Type B pancreatic cell (in vitro differentiated cells): ENCODE measurements at regions not wholly inside any gene's neighbourhood (a gene's known extent, or its start where the extent isn't known, plus 50 kb on each side); places are given as distances from the start of the nearest gene placed in this dataset.

Experiments used
- DNase-seq: peaks from one replicate; pipeline ENCODE4 v3.0.0; 2021; ENCODE audit warnings: mixed read lengths; ENCODE audit not compliant: unreplicated experiment; ENCODE audit errors: extremely low spot score
- H3K27ac Mint-ChIP-seq: 2 replicates; pipeline ENCODE4 v1.8.0; 2021; ENCODE audit warnings: mild to moderate bottlenecking, mixed read lengths
- H3K27me3 Mint-ChIP-seq: 2 replicates; pipeline ENCODE4 v1.8.0; 2021; ENCODE audit warnings: mixed read lengths
- H3K36me3 Mint-ChIP-seq: 2 replicates; pipeline ENCODE4 v1.8.0; 2021; ENCODE audit warnings: mixed read lengths
- H3K4me1 Mint-ChIP-seq: one replicate; pipeline ENCODE4 v1.8.0; 2021; ENCODE audit warnings: mixed read lengths; ENCODE audit not compliant: unreplicated experiment
- H3K4me3 Mint-ChIP-seq: 2 replicates; pipeline ENCODE4 v1.8.0; 2021; ENCODE audit warnings: mild to moderate bottlenecking, mixed read lengths
- H3K9me3 Mint-ChIP-seq: 2 replicates; pipeline ENCODE4 v1.8.0; 2021; ENCODE audit warnings: mixed read lengths
- TF ChIP-seq, protein P1 (sequence below): fragments of 200-600 bp; sonication (generic); conservative IDR thresholded peaks from 2 replicates; pipeline ENCODE4 v1.5.0; 2021; ENCODE audit warnings: antibody characterized with exemption, mild to moderate bottlenecking

GRCh38 chr4:20615486-20616260 is 84.6 kb upstream of the PACRGL start:
- H3K4me1 Mint-ChIP-seq = peaks cover 16% of the 10 kb centered on the region
- no peak for DNase-seq
- H3K27ac Mint-ChIP-seq = no peak overlapping the region
- H3K9me3 Mint-ChIP-seq = no peaks in the 10 kb centered on the region
- H3K27me3 Mint-ChIP-seq = peaks cover 7% of the 10 kb centered on the region
- no peak overlapping the region for H3K4me3 Mint-ChIP-seq
- peaks cover 28% of the 10 kb centered on the region for H3K36me3 Mint-ChIP-seq
- TF ChIP-seq, protein P1, sequence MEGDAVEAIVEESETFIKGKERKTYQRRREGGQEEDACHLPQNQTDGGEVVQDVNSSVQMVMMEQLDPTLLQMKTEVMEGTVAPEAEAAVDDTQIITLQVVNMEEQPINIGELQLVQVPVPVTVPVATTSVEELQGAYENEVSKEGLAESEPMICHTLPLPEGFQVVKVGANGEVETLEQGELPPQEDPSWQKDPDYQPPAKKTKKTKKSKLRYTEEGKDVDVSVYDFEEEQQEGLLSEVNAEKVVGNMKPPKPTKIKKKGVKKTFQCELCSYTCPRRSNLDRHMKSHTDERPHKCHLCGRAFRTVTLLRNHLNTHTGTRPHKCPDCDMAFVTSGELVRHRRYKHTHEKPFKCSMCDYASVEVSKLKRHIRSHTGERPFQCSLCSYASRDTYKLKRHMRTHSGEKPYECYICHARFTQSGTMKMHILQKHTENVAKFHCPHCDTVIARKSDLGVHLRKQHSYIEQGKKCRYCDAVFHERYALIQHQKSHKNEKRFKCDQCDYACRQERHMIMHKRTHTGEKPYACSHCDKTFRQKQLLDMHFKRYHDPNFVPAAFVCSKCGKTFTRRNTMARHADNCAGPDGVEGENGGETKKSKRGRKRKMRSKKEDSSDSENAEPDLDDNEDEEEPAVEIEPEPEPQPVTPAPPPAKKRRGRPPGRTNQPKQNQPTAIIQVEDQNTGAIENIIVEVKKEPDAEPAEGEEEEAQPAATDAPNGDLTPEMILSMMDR = no peak

GRCh38 chr4:20616313-20616712 is 83.9 kb upstream of the PACRGL start:
- TF ChIP-seq, protein P1 = no peak
- no peak overlapping the region for H3K4me3 Mint-ChIP-seq
- peaks cover 27% of the 10 kb centered on the region for H3K36me3 Mint-ChIP-seq
- no peaks in the 10 kb centered on the region for H3K9me3 Mint-ChIP-seq
- H3K4me1 Mint-ChIP-seq = peaks cover 16% of the 10 kb centered on the region
- H3K27me3 Mint-ChIP-seq = peaks cover 5% of the 10 kb centered on the region
- H3K27ac Mint-ChIP-seq = no peak overlapping the region
- no peak for DNase-seq

- Mint-ChIP-seq H3K27ac (no peak overlapping the region), H3K9me3 (no peaks in the 10 kb centered on the region), H3K27me3 (peaks cover 5% of the 10 kb centered on the region), H3K36me3 (peaks cover 22% of the 10 kb centered on the region), H3K4me3 (no peak overlapping the region), H3K4me1 (peaks cover 16% of the 10 kb centered on the region)
- no peak for DNase-seq
- TF ChIP-seq, protein P1 = no peak
Observed at GRCh38 chr4:20616848-20617247, 83.4 kb upstream of the PACRGL start.

DNA sequence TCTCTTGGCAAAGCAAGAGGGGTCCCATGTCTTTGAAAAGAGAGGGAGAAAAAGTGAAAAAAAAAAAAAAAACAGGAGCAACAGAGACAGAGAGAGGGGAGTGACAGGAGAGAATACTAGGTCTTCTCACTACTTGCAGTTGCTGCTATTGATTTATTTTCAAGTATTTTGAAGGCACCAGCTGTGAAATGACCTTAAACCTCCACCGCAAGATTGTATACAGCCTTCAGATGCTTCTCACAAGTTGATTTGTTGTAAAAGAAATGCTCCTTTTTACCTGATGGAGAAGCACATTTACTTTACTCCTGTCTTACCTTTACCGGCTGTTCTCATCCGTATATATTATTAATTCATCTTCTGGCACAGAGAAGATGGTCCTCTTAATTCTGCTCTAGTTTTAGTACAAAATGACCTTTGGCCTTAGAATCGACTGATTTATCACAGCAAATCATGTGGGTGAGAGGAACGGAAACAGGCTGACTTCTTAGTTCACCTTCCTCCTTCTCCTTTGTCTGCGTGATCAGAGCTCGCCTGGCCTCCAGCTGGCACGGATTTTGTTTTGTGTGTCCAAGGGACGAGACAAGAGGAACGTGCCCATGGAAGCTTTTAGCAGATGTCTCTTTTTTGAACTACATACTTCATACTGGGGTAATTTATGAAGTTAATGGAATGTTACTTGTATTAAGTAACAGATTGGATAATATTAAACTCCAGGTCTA is 82.4 kb upstream of the PACRGL start:
- H3K9me3 Mint-ChIP-seq = no peaks in the 10 kb centered on the region
- H3K27me3 Mint-ChIP-seq = peaks cover 5% of the 10 kb centered on the region
- peaks cover 23% of the 10 kb centered on the region for H3K4me1 Mint-ChIP-seq
- TF ChIP-seq, protein P1 = no peak
- H3K4me3 Mint-ChIP-seq = no peak overlapping the region
- H3K27ac Mint-ChIP-seq = no peak overlapping the region
- DNase-seq = no peak
- peaks cover 24% of the 10 kb centered on the region for H3K36me3 Mint-ChIP-seq

DNA sequence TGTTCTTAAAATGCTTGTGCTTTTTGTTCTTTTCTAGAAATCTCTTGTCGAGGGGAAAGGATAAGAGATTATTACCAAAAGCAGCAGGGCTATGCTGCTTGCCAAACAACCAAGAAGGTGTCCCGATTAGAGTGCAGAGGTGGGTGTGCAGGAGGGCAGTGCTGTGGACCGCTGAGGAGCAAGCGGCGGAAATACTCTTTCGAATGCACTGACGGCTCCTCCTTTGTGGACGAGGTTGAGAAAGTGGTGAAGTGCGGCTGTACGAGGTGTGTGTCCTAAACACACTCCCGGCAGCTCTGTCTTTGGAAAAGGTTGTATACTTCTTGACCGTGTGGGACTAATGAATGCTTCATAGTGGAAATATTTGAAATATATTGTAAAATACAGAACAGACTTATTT is 81.5 kb upstream of the PACRGL start:
- no peak for DNase-seq
- H3K27ac Mint-ChIP-seq = no peak overlapping the region
- H3K27me3 Mint-ChIP-seq = peaks cover 5% of the 10 kb centered on the region
- no peaks in the 10 kb centered on the region for H3K9me3 Mint-ChIP-seq
- peaks cover 29% of the 10 kb centered on the region for H3K4me1 Mint-ChIP-seq
- TF ChIP-seq, protein P1 = no peak
- no peak overlapping the region for H3K4me3 Mint-ChIP-seq
- H3K36me3 Mint-ChIP-seq = peaks cover 19% of the 10 kb centered on the region
